Adrenal gland (tissue), 9 donors: ENCODE measurements at regions not wholly inside any gene's neighbourhood (a gene's known extent, or its start where the extent isn't known, plus 50 kb on each side); places are given as distances from the start of the nearest gene placed in this dataset.

Experiments
- DNase-seq, 7 donors: peaks; one replicate each; pipeline ENCODE4 v3.0.0-alpha.2; 2019 to 2020
- H3K27ac ChIP-seq, 5 donors: fragments of 200-600 bp; sonication (generic) in 4 of 5; 1 replicate in 3 of 5; 2 replicates in 2 of 5; pipeline versions ENCODE4 v1.5.1 to v1.8.0; 2016 to 2020; ENCODE audit warnings: mild to moderate bottlenecking in 1 of 5
- H3K27me3 ChIP-seq: fragments of 200-600 bp; 2 replicates; pipeline ENCODE4 v1.8.0; 2021
- H3K36me3 ChIP-seq, 2 donors: fragments of 200-600 bp; replicated peaks in 1 of 2; 1 replicate in 1 of 2; 2 replicates in 1 of 2; pipeline versions ENCODE4 v1.5.1 to v1.8.0; 2018 to 2022
- H3K4me1 ChIP-seq, 2 donors: fragments of 200-600 bp; replicated peaks in 1 of 2; 1 replicate in 1 of 2; 2 replicates in 1 of 2; pipeline versions ENCODE4 v1.5.1 to v1.8.0; 2018 to 2021
- H3K4me3 ChIP-seq, 4 donors: fragments of 200-600 bp; sonication (generic) in 3 of 4; one replicate each; pipeline ENCODE4 v1.5.1; 2016 to 2018
- H3K9me3 ChIP-seq, 3 donors: fragments of 200-600 bp; sonication (generic) in 1 of 3; replicated peaks in 1 of 3; 1 replicate in 2 of 3; 2 replicates in 1 of 3; pipeline versions ENCODE4 v1.5.1 to v1.8.0; 2016 to 2021
- CTCF ChIP-seq, 6 experiments: fragments of 450-650 bp in 4 of 6; fragments of 200-600 bp in 2 of 6; sonication (generic) in 1 of 6; IDR thresholded peaks; 1 replicate in 5 of 6; 2 replicates in 1 of 6; pipeline versions ENCODE4 v1.5.1 to v1.8.0; 2016 to 2021; ENCODE audit warnings: antibody characterized with exemption in 6 of 6, mild to moderate bottlenecking in 2 of 6, moderate library complexity in 1 of 6
- POLR2A ChIP-seq, 2 donors: fragments of 450-650 bp; IDR thresholded peaks; one replicate each; pipeline ENCODE4 v1.6.1; 2017; ENCODE audit warnings: antibody characterized with exemption in 2 of 2, mild to moderate bottlenecking in 2 of 2, moderate library complexity in 1 of 2
- WGBS, 4 donors: extraction: QIAGEN DNeasy Blood & Tissue Kit in 2 of 4; methylation state at CpG; one replicate each; pipeline versions ENCODE4 v1.1.5 to v1.1.7; 2013 to 2017; 5-methylcytosine and 5-hydroxymethylcytosine counted together
- intact Hi-C, 2 donors: fragments of 100-400 bp; cut with DNase I; formaldehyde crosslinking; loops; one replicate each; pipeline versions ENCODE4 v1.14.1 to v1.15.0; 2022 to 2023
- donor health status: healthy with polysubstance abuse.
- donor health status: Bipolar disorder and iron deficiency.
- donor health status: DM: yes; HTN: yes; CAD: no.
- donor health status: DM: no; HTN: no; CAD: no.
- donor health status: DM: no; HTN: no; CAD: no.

- Histone ChIP-seq H3K4me3 (no peak overlapping the region), H3K9me3 (no peaks in the 10 kb centered on the region), H3K27ac (no peak overlapping the region), H3K27me3 (no peaks in the 10 kb centered on the region), H3K36me3 (no peaks in the 10 kb centered on the region), H3K4me1 (no peaks in the 10 kb centered on the region)
- TF ChIP-seq POLR2A (IDR thresholded peaks at IDR 0.05): no peak
- no peak for TF ChIP-seq CTCF (IDR thresholded peaks at IDR 0.05)
- 79 to 89% (median 84%) methylated on average over 5 of the region's 5 CpGs for WGBS, 4 donors
- intact Hi-C loops: no loop called here
- no peak for DNase-seq
Observed at GRCh38 chr2:195214072-195214471, 443.0 kb upstream of the SLC39A10 start.

- TF ChIP-seq CTCF (IDR thresholded peaks at IDR 0.05) (no peak), POLR2A (IDR thresholded peaks at IDR 0.05) (no peak)
- no peaks in the 10 kb centered on the region for H3K4me1 ChIP-seq
- DNase-seq: no peak
- intact Hi-C loops: no loop called here
- H3K9me3 ChIP-seq: no peaks in the 10 kb centered on the region
- WGBS, 4 donors: 51 to 71% (median 64%) methylated on average over 3 of the region's 3 CpGs
- no peak overlapping the region for H3K27ac ChIP-seq
- H3K27me3 ChIP-seq: no peaks in the 10 kb centered on the region
- H3K4me3 ChIP-seq: no peak overlapping the region
- no peaks in the 10 kb centered on the region for H3K36me3 ChIP-seq
Observed at GRCh38 chr2:195212586-195212985, 444.4 kb upstream of the SLC39A10 start.

GRCh38 chr2:195202163-195202845, 454.7 kb upstream of the SLC39A10 start:
- DNase-seq: no peak
- no peaks in the 10 kb centered on the region for H3K36me3 ChIP-seq
- H3K27ac ChIP-seq: no peak overlapping the region
- 61 to 70% (median 67%) methylated on average over 2 of the region's 2 CpGs for WGBS, 4 donors
- H3K4me1 ChIP-seq: no peaks in the 10 kb centered on the region
- peaks cover 0 to 7% (median 0%) of the 10 kb centered on the region in 3 donors for H3K9me3 ChIP-seq
- H3K4me3 ChIP-seq: no peak overlapping the region
- intact Hi-C loops: no loop called here
- TF ChIP-seq CTCF (IDR thresholded peaks at IDR 0.05) (no peak), POLR2A (IDR thresholded peaks at IDR 0.05) (no peak)
- no peaks in the 10 kb centered on the region for H3K27me3 ChIP-seq

- peaks cover 0 to 7% (median 0%) of the 10 kb centered on the region in 3 donors for H3K9me3 ChIP-seq
- no peak overlapping the region for H3K27ac ChIP-seq
- H3K27me3 ChIP-seq: no peaks in the 10 kb centered on the region
- no peaks in the 10 kb centered on the region for H3K36me3 ChIP-seq
- no peak overlapping the region for H3K4me3 ChIP-seq
- TF ChIP-seq CTCF (IDR thresholded peaks at IDR 0.05) (no peak), POLR2A (IDR thresholded peaks at IDR 0.05) (no peak)
- intact Hi-C loops: no loop called here
- H3K4me1 ChIP-seq: no peaks in the 10 kb centered on the region
- DNase-seq: no peak
Observed at GRCh38 chr2:195199864-195200263, 457.2 kb upstream of the SLC39A10 start.
